Mammary epithelial cell (primary cell): ENCODE measurements at regions not wholly inside any gene's neighbourhood (a gene's known extent, or its start where the extent isn't known, plus 50 kb on each side); places are given as distances from the start of the nearest gene placed in this dataset.

Experiments used
- EZH2 ChIP-seq: IDR thresholded peaks from 2 replicates; pipeline ENCODE4 v1.6.1; 2012; ENCODE audit warnings: low read length, inconsistent platforms, borderline replicate concordance
- TF ChIP-seq, protein P1 (sequence below), 2 donors: IDR thresholded peaks in 1 of 2; conservative IDR thresholded peaks in 1 of 2; 2 replicates each; pipeline ENCODE4 v1.5.1; 2011 to 2012; ENCODE audit warnings: inconsistent platforms in 2 of 2, low read length in 2 of 2, mild to moderate bottlenecking in 2 of 2, control low read depth in 1 of 2, low read depth in 1 of 2; ENCODE audit not compliant: insufficient read depth in 1 of 2; ENCODE audit errors: extremely low read depth in 1 of 2

DNA sequence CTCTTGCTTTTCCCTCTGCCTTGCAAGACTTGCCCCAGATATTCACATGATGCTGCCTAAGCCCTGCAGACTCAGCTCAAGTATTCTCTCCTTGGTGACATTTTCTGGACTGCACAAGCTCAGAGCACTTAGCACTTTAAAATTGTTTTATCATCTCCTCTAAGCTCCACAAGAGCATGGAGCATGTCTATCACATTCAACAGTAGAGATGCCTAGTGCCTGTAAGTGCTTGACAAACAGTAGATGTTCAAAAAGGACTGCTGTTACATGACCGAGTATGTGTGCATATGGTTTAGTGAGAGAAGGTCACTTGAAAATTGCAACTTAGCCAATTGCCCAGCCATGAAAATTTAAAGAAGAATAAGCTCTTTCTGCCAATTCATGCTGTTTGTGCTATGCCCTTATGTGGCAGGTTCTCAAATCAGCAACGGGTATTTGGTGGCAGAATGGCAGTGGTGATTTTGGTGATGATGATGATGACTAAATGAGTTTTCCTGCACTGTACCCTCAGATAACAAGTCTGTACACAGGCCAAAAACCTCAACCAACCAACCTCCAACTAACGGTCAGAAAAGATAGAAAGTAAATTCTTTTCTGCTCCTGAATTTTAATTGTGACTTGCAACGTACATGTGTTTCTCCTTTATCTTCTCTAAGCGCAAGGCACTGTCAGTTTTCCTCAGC is 647.2 kb upstream of the UBE2E2 start:
- TF ChIP-seq, protein P1, sequence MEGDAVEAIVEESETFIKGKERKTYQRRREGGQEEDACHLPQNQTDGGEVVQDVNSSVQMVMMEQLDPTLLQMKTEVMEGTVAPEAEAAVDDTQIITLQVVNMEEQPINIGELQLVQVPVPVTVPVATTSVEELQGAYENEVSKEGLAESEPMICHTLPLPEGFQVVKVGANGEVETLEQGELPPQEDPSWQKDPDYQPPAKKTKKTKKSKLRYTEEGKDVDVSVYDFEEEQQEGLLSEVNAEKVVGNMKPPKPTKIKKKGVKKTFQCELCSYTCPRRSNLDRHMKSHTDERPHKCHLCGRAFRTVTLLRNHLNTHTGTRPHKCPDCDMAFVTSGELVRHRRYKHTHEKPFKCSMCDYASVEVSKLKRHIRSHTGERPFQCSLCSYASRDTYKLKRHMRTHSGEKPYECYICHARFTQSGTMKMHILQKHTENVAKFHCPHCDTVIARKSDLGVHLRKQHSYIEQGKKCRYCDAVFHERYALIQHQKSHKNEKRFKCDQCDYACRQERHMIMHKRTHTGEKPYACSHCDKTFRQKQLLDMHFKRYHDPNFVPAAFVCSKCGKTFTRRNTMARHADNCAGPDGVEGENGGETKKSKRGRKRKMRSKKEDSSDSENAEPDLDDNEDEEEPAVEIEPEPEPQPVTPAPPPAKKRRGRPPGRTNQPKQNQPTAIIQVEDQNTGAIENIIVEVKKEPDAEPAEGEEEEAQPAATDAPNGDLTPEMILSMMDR (conservative IDR thresholded peaks at IDR 0.05 in 1 of 2, IDR thresholded peaks at IDR 0.05 in 1 of 2; ENCODE audit: extremely low read depth in 1 of 2, insufficient read depth in 1 of 2, low read depth in 1 of 2, low read length in 2 of 2), result no peak
- TF ChIP-seq EZH2, result no peak
